ENCODE measurements at regions not wholly inside any gene's neighbourhood (a gene's known extent, or its start where the extent isn't known, plus 50 kb on each side); places are given as distances from the start of the nearest gene placed in this dataset.

GRCh38 chr6:114449659-114450058 is 106.8 kb upstream of the HS3ST5 start:
- no peak for ATAC-seq
- Mint-ChIP-seq H3K36me3 (no peaks in the 10 kb centered on the region), H3K9me3 (peaks cover 0 to 2% (median 0%) of the 10 kb centered on the region in 9 donors), H3K4me3 (no peak overlapping the region), H3K4me1 (no peaks in the 10 kb centered on the region), H3K27me3 (no peaks in the 10 kb centered on the region), H3K27ac (no peak overlapping the region)
- no peak for DNase-seq
- POLR2A ChIA-PET, result no interaction called here

DNA sequence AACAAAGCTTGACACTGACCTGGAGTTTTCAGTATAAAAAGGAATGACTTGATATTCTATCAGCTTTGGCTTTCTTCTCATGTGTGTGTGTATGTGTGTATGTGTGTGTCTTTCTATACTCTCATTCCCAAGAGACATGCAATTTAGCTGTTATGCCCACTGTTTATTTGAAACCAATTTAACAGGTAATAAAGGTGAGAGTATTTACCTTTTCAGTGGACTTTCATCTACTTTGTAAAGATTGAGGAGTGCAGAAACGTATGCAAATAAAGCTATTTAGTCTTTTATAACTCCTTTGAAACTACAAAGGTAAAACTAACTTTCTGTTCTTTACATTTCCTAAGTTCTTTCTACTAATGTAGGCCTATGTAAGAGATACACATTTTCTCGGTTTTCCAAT is 103.5 kb upstream of the HS3ST5 start:
- ATAC-seq (no peak), DNase-seq (no peak)
- Mint-ChIP-seq H3K4me3 (no peak overlapping the region), H3K27me3 (no peaks in the 10 kb centered on the region), H3K4me1 (no peaks in the 10 kb centered on the region), H3K27ac (no peak overlapping the region), H3K36me3 (no peaks in the 10 kb centered on the region), H3K9me3 (peaks cover 0 to 2% (median 0%) of the 10 kb centered on the region in 9 donors)
- POLR2A ChIA-PET, result no interaction called here

- Mint-ChIP-seq H3K9me3 (peaks cover 0 to under 1% (median 0%) of the 10 kb centered on the region in 9 donors), H3K4me1 (no peaks in the 10 kb centered on the region), H3K36me3 (no peaks in the 10 kb centered on the region), H3K27me3 (no peaks in the 10 kb centered on the region), H3K27ac (no peak overlapping the region), H3K4me3 (no peak overlapping the region)
- POLR2A ChIA-PET, result no interaction called here
- ATAC-seq (no peak), DNase-seq (no peak)
Observed at GRCh38 chr6:114445846-114446245, 103.0 kb upstream of the HS3ST5 start.

DNA sequence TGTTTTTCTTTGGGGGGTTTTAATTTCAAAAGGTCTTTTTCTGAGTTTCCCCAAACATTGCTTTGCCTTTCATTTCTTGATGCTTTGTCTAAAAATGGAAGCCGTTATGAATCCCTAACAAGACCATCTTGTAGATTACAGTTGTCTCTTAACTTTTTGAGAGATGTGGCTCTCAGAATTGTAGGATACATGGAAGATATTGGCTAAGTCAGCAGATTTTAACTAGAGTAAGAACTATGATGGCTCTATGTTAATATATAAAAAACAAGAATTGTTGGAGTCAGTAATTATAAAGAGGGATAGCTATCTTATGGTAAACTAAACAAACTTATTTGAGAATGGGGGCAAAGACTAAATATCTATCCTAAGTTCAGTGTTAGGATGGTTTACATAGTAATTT is 96.6 kb upstream of the HS3ST5 start:
- H3K27ac Mint-ChIP-seq, result no peak overlapping the region
- H3K9me3 Mint-ChIP-seq, result peaks cover 0 to 9% (median 0%) of the 10 kb centered on the region in 9 donors
- no peaks in the 10 kb centered on the region for H3K4me1 Mint-ChIP-seq
- DNase-seq (no peak), ATAC-seq (no peak)
- H3K36me3 Mint-ChIP-seq, result no peaks in the 10 kb centered on the region
- no peak overlapping the region for H3K4me3 Mint-ChIP-seq
- peaks cover 0 to 5% (median 0%) of the 10 kb centered on the region in 5 donors for H3K27me3 Mint-ChIP-seq
- POLR2A ChIA-PET, result no interaction called here

- Mint-ChIP-seq H3K4me1 (no peaks in the 10 kb centered on the region), H3K9me3 (peaks cover 0 to 9% (median 0%) of the 10 kb centered on the region in 9 donors), H3K27ac (no peak overlapping the region), H3K36me3 (no peaks in the 10 kb centered on the region), H3K4me3 (no peak overlapping the region), H3K27me3 (peaks cover 0 to 5% (median 0%) of the 10 kb centered on the region in 5 donors)
- ATAC-seq, result no peak
- POLR2A ChIA-PET, result no interaction called here
- no peak for DNase-seq
Observed at GRCh38 chr6:114437235-114437634, 94.4 kb upstream of the HS3ST5 start.

DNA sequence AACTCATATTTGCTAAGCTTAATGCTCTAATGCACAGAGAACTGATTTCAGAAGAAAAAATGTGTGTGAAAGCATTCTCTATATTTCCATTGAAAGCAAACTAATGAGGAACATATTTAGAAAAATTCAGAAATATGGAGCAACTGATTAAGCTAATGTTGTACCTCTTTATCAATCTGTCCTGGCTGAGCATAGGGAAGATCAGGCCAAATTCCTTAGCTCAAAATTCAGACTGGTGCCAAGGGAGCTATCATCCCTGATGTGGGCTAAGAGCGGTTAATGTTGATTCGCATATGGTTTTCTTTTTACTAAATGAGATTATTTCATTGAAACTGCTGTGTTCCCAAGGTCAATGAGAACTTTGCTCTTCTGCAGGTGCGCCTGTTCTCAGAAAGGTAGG is 93.9 kb upstream of the HS3ST5 start:
- DNase-seq, result no peak
- POLR2A ChIA-PET, result no interaction called here
- peaks cover 0 to 9% (median 0%) of the 10 kb centered on the region in 9 donors for H3K9me3 Mint-ChIP-seq
- no peak overlapping the region for H3K27ac Mint-ChIP-seq
- H3K4me3 Mint-ChIP-seq, result no peak overlapping the region
- no peaks in the 10 kb centered on the region for H3K4me1 Mint-ChIP-seq
- H3K36me3 Mint-ChIP-seq, result no peaks in the 10 kb centered on the region
- peaks cover 0 to 5% (median 0%) of the 10 kb centered on the region in 5 donors for H3K27me3 Mint-ChIP-seq
- no peak for ATAC-seq

GRCh38 chr6:114435985-114436384 is 93.2 kb upstream of the HS3ST5 start:
- DNase-seq (no peak), ATAC-seq (no peak)
- peaks cover 0 to 5% (median 0%) of the 10 kb centered on the region in 5 donors for H3K27me3 Mint-ChIP-seq
- H3K36me3 Mint-ChIP-seq, result no peaks in the 10 kb centered on the region
- H3K9me3 Mint-ChIP-seq, result peaks cover 0 to 9% (median 0%) of the 10 kb centered on the region in 9 donors
- H3K27ac Mint-ChIP-seq, result no peak overlapping the region
- POLR2A ChIA-PET, result no interaction called here
- no peaks in the 10 kb centered on the region for H3K4me1 Mint-ChIP-seq
- no peak overlapping the region for H3K4me3 Mint-ChIP-seq

- no peaks in the 10 kb centered on the region for H3K36me3 Mint-ChIP-seq
- POLR2A ChIA-PET, result no interaction called here
- no peaks in the 10 kb centered on the region for H3K4me1 Mint-ChIP-seq
- ATAC-seq (no peak), DNase-seq (no peak)
- H3K27ac Mint-ChIP-seq, result no peak overlapping the region
- no peaks in the 10 kb centered on the region for H3K27me3 Mint-ChIP-seq
- peaks cover 0 to 4% (median 0%) of the 10 kb centered on the region in 9 donors for H3K9me3 Mint-ChIP-seq
- no peak overlapping the region for H3K4me3 Mint-ChIP-seq
Observed at GRCh38 chr6:114432400-114432799, 89.6 kb upstream of the HS3ST5 start.

DNA sequence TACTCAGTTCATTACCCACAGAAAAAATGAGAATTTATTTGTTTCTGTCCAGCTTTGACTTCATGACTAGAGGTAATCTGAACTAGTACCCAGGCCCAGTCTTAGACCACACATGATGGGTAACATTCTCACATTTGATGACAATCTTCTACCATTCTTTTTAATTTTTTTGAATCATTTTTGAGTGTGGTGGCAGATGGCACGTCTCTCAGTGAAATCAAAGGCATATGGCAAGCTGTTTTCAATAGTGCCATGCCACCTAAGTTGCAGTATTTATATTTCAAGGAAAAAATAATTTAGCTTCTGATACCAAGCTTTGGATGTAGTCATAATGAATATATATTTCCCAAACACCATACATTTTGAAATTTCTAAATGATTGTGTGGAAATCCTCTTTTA is 88.8 kb upstream of the HS3ST5 start:
- ATAC-seq (no peak), DNase-seq (no peak)
- POLR2A ChIA-PET, result no interaction called here
- Mint-ChIP-seq H3K27me3 (peaks cover 0 to 7% (median 0%) of the 10 kb centered on the region in 5 donors), H3K36me3 (no peaks in the 10 kb centered on the region), H3K4me1 (no peaks in the 10 kb centered on the region), H3K9me3 (peaks cover 0 to 11% (median 0%) of the 10 kb centered on the region in 9 donors), H3K4me3 (no peak overlapping the region), H3K27ac (no peak overlapping the region)

- Mint-ChIP-seq H3K36me3 (no peaks in the 10 kb centered on the region), H3K27me3 (peaks cover 0 to 12% (median 0%) of the 10 kb centered on the region in 5 donors), H3K4me3 (no peak overlapping the region), H3K4me1 (no peaks in the 10 kb centered on the region), H3K9me3 (peaks cover 0 to 11% (median 3%) of the 10 kb centered on the region in 9 donors), H3K27ac (no peak overlapping the region)
- DNase-seq, result no peak
- POLR2A ChIA-PET, result no interaction called here
- ATAC-seq, result no peak
Observed at GRCh38 chr6:114430534-114431124, 87.8 kb upstream of the HS3ST5 start.

GRCh38 chr6:114428341-114428740 is 85.5 kb upstream of the HS3ST5 start:
- Mint-ChIP-seq H3K36me3 (no peaks in the 10 kb centered on the region), H3K9me3 (peaks cover 0 to 18% (median 5%) of the 10 kb centered on the region in 9 donors), H3K4me3 (no peak overlapping the region), H3K27ac (no peak overlapping the region), H3K27me3 (peaks cover 0 to 23% (median 0%) of the 10 kb centered on the region in 5 donors), H3K4me1 (no peaks in the 10 kb centered on the region)
- POLR2A ChIA-PET, result no interaction called here
- DNase-seq (no peak), ATAC-seq (no peak)

GRCh38 chr6:114421199-114421598 is 78.4 kb upstream of the HS3ST5 start:
- ATAC-seq, result no peak
- H3K27ac Mint-ChIP-seq, result no peak overlapping the region
- no peak for DNase-seq
- H3K4me1 Mint-ChIP-seq, result no peaks in the 10 kb centered on the region
- POLR2A ChIA-PET, result no interaction called here
- peaks cover 0 to 16% (median 0%) of the 10 kb centered on the region in 5 donors for H3K27me3 Mint-ChIP-seq
- H3K9me3 Mint-ChIP-seq, result peaks cover 0 to 18% (median 6%) of the 10 kb centered on the region in 9 donors
- H3K4me3 Mint-ChIP-seq, result no peak overlapping the region
- H3K36me3 Mint-ChIP-seq, result no peaks in the 10 kb centered on the region

- Mint-ChIP-seq H3K4me1 (no peaks in the 10 kb centered on the region), H3K4me3 (no peak overlapping the region), H3K36me3 (no peaks in the 10 kb centered on the region), H3K27me3 (peaks cover 0 to 2% (median 0%) of the 10 kb centered on the region in 5 donors), H3K27ac (no peak overlapping the region), H3K9me3 (peaks cover 0 to 12% (median 2%) of the 10 kb centered on the region in 9 donors)
- ATAC-seq (no peak), DNase-seq (no peak)
- POLR2A ChIA-PET, result no interaction called here
Observed at GRCh38 chr6:114419175-114419574, 76.4 kb upstream of the HS3ST5 start.

DNA sequence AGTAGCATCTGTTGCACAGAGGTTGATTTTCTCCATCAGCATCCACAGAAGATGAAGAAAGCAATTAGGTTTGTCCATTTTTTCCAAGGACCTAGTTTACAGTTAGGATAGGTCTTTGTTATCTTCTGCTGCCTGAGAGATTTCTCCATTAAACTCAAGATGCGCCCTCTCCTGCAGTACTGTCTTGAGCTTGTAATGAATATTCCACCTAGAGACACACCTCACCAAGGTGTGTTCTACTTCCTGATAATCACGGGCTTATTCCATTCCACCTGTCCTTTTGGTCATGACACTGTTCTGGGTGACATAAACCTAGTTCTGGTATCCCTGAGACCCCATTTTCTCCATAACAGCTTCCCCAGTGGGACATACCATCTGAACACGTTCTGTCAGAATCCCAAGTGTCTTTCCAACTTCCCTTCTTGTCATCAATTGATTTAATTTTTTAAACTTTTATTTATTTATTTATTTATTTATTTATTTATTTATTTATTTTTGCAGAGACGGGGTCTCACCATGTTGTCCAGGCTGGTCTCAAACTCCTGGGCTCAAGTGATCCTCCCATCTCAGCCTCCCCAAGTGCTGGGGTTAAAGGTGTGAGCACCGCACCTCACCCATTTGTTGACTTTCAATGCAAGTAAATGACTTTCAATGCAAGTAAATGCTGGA is 75.6 kb upstream of the HS3ST5 start:
- DNase-seq (no peak), ATAC-seq (no peak)
- Mint-ChIP-seq H3K9me3 (peaks cover 0 to 12% (median 2%) of the 10 kb centered on the region in 9 donors), H3K27ac (no peak overlapping the region), H3K27me3 (no peaks in the 10 kb centered on the region), H3K36me3 (no peaks in the 10 kb centered on the region), H3K4me1 (no peaks in the 10 kb centered on the region), H3K4me3 (no peak overlapping the region)
- POLR2A ChIA-PET, result no interaction called here
